ENCODE measurements at regions not wholly inside any gene's neighbourhood (a gene's known extent, or its start where the extent isn't known, plus 50 kb on each side); places are given as distances from the start of the nearest gene placed in this dataset.

- Histone ChIP-seq H3K4me3 (ENCODE audit: control insufficient read depth in 1 of 2, extremely low read depth in 1 of 2, low read length in 1 of 2) (no peak overlapping the region), H3K27ac (ENCODE audit: low read length) (no peak overlapping the region), H3K27me3 (replicated peaks in 1 of 2; ENCODE audit: control insufficient read depth in 2 of 2, extremely low read depth in 1 of 2, insufficient read depth in 2 of 2, low read length in 1 of 2) (no peaks in the 10 kb centered on the region), H3K9me3 (no peaks in the 10 kb centered on the region), H3K36me3 (ENCODE audit: control insufficient read depth in 2 of 2, extremely low read depth in 1 of 2, insufficient read depth in 1 of 2, low read length in 1 of 2) (no peaks in the 10 kb centered on the region), H3K4me1 (ENCODE audit: control insufficient read depth in 1 of 2, extremely low read depth in 1 of 2, insufficient read depth in 2 of 2, low read length in 2 of 2) (no peaks in the 10 kb centered on the region)
- DNase-seq (no peak), ATAC-seq (replicated peaks in 1 of 4) (no peak)
- Mint-ChIP-seq H3K9me3 (peaks cover 0 to 13% (median 0%) of the 10 kb centered on the region in 3 donors), H3K4me1 (no peaks in the 10 kb centered on the region), H3K4me3 (no peak overlapping the region), H3K27ac (no peak overlapping the region), H3K36me3 (no peaks in the 10 kb centered on the region), H3K27me3 (no peaks in the 10 kb centered on the region)
- ChIA-PET POLR2A (no interaction called here), CTCF (no interaction called here)
Measured at GRCh38 chr13:80955501-80955900, 614.6 kb upstream of the SPRY2 start.

- H3K36me3 Mint-ChIP-seq = no peaks in the 10 kb centered on the region
- H3K4me3 Mint-ChIP-seq = no peak overlapping the region
- Histone ChIP-seq H3K27ac (ENCODE audit: low read length) (no peak overlapping the region), H3K36me3 (ENCODE audit: control insufficient read depth in 2 of 2, extremely low read depth in 1 of 2, insufficient read depth in 1 of 2, low read length in 1 of 2) (no peaks in the 10 kb centered on the region), H3K9me3 (no peaks in the 10 kb centered on the region), H3K27me3 (replicated peaks in 1 of 2; ENCODE audit: control insufficient read depth in 2 of 2, extremely low read depth in 1 of 2, insufficient read depth in 2 of 2, low read length in 1 of 2) (no peaks in the 10 kb centered on the region), H3K4me3 (ENCODE audit: control insufficient read depth in 1 of 2, extremely low read depth in 1 of 2, low read length in 1 of 2) (no peak overlapping the region), H3K4me1 (ENCODE audit: control insufficient read depth in 1 of 2, extremely low read depth in 1 of 2, insufficient read depth in 2 of 2, low read length in 2 of 2) (no peaks in the 10 kb centered on the region)
- ChIA-PET POLR2A (no interaction called here), CTCF (no interaction called here)
- no peak for ATAC-seq (replicated peaks in 1 of 4)
- no peaks in the 10 kb centered on the region for H3K27me3 Mint-ChIP-seq
- H3K27ac Mint-ChIP-seq = no peak overlapping the region
- H3K9me3 Mint-ChIP-seq = peaks cover 0 to 14% (median 0%) of the 10 kb centered on the region in 3 donors
- no peaks in the 10 kb centered on the region for H3K4me1 Mint-ChIP-seq
- no CpG with 5 or more reads among the region's 2 CpGs for WGBS (ENCODE audit: insufficient coverage)
- DNase-seq = no peak
Measured at GRCh38 chr13:80952158-80952557, 611.2 kb upstream of the SPRY2 start.

- POLR2A ChIA-PET = no interaction called here
- Mint-ChIP-seq H3K4me3 (no peak overlapping the region), H3K27ac (no peak overlapping the region), H3K4me1 (no peaks in the 10 kb centered on the region), H3K36me3 (no peaks in the 10 kb centered on the region), H3K27me3 (no peaks in the 10 kb centered on the region), H3K9me3 (peaks cover 0 to 11% (median 0%) of the 10 kb centered on the region in 3 donors)
- CTCF ChIA-PET = no interaction called here
- Histone ChIP-seq H3K27me3 (replicated peaks in 1 of 2; ENCODE audit: control insufficient read depth in 2 of 2, extremely low read depth in 1 of 2, insufficient read depth in 2 of 2, low read length in 1 of 2) (no peaks in the 10 kb centered on the region), H3K9me3 (no peaks in the 10 kb centered on the region), H3K4me3 (ENCODE audit: control insufficient read depth in 1 of 2, extremely low read depth in 1 of 2, low read length in 1 of 2) (no peak overlapping the region), H3K27ac (ENCODE audit: low read length) (no peak overlapping the region), H3K4me1 (ENCODE audit: control insufficient read depth in 1 of 2, extremely low read depth in 1 of 2, insufficient read depth in 2 of 2, low read length in 2 of 2) (no peaks in the 10 kb centered on the region), H3K36me3 (ENCODE audit: control insufficient read depth in 2 of 2, extremely low read depth in 1 of 2, insufficient read depth in 1 of 2, low read length in 1 of 2) (no peaks in the 10 kb centered on the region)
- no peak for ATAC-seq (replicated peaks in 1 of 4)
- DNase-seq = no peak
- 50% methylated on average over 2 of the region's 4 CpGs for WGBS (ENCODE audit: insufficient coverage)
Measured at GRCh38 chr13:80946008-80946802, 605.3 kb upstream of the SPRY2 start.

- Mint-ChIP-seq H3K27ac (no peak overlapping the region), H3K4me1 (no peaks in the 10 kb centered on the region), H3K9me3 (peaks cover 0 to 13% (median 0%) of the 10 kb centered on the region in 3 donors), H3K4me3 (no peak overlapping the region), H3K36me3 (no peaks in the 10 kb centered on the region), H3K27me3 (no peaks in the 10 kb centered on the region)
- no peak overlapping the region for H3K27ac ChIP-seq (ENCODE audit: low read length)
- no peaks in the 10 kb centered on the region for H3K27me3 ChIP-seq (replicated peaks in 1 of 2; ENCODE audit: control insufficient read depth in 2 of 2, extremely low read depth in 1 of 2, insufficient read depth in 2 of 2, low read length in 1 of 2)
- ATAC-seq (replicated peaks in 1 of 4) (no peak), DNase-seq (no peak)
- H3K4me1 ChIP-seq (ENCODE audit: control insufficient read depth in 1 of 2, extremely low read depth in 1 of 2, insufficient read depth in 2 of 2, low read length in 2 of 2) = no peaks in the 10 kb centered on the region
- POLR2A ChIA-PET = no interaction called here
- CTCF ChIA-PET = no interaction called here
- no CpG with 5 or more reads among the region's 3 CpGs for WGBS (ENCODE audit: insufficient coverage)
- H3K9me3 ChIP-seq = no peaks in the 10 kb centered on the region
- no peak overlapping the region for H3K4me3 ChIP-seq (ENCODE audit: control insufficient read depth in 1 of 2, extremely low read depth in 1 of 2, low read length in 1 of 2)
- no peaks in the 10 kb centered on the region for H3K36me3 ChIP-seq (ENCODE audit: control insufficient read depth in 2 of 2, extremely low read depth in 1 of 2, insufficient read depth in 1 of 2, low read length in 1 of 2)
Measured at GRCh38 chr13:80945328-80945727, 604.4 kb upstream of the SPRY2 start.

- ATAC-seq (replicated peaks in 1 of 4) (no peak), DNase-seq (no peak)
- Mint-ChIP-seq H3K36me3 (no peaks in the 10 kb centered on the region), H3K27me3 (no peaks in the 10 kb centered on the region), H3K27ac (no peak overlapping the region), H3K9me3 (peaks cover 0 to 22% (median 4%) of the 10 kb centered on the region in 3 donors), H3K4me3 (no peak overlapping the region), H3K4me1 (no peaks in the 10 kb centered on the region)
- H3K27ac ChIP-seq (ENCODE audit: low read length) = no peak overlapping the region
- H3K4me1 ChIP-seq (ENCODE audit: control insufficient read depth in 1 of 2, extremely low read depth in 1 of 2, insufficient read depth in 2 of 2, low read length in 2 of 2) = no peaks in the 10 kb centered on the region
- ChIA-PET CTCF (no interaction called here), POLR2A (no interaction called here)
- no peaks in the 10 kb centered on the region for H3K27me3 ChIP-seq (replicated peaks in 1 of 2; ENCODE audit: control insufficient read depth in 2 of 2, extremely low read depth in 1 of 2, insufficient read depth in 2 of 2, low read length in 1 of 2)
- WGBS (ENCODE audit: insufficient coverage) = 85% methylated on average over 1 of the region's 2 CpGs
- no peaks in the 10 kb centered on the region for H3K9me3 ChIP-seq
- H3K36me3 ChIP-seq (ENCODE audit: control insufficient read depth in 2 of 2, extremely low read depth in 1 of 2, insufficient read depth in 1 of 2, low read length in 1 of 2) = no peaks in the 10 kb centered on the region
- no peak overlapping the region for H3K4me3 ChIP-seq (ENCODE audit: control insufficient read depth in 1 of 2, extremely low read depth in 1 of 2, low read length in 1 of 2)
Measured at GRCh38 chr13:80939581-80939980, 598.7 kb upstream of the SPRY2 start.

GRCh38 chr13:80931766-80932165 lies 590.8 kb upstream of the SPRY2 start:
- POLR2A ChIA-PET = no interaction called here
- DNase-seq (no peak), ATAC-seq (replicated peaks in 1 of 4) (no peak)
- Histone ChIP-seq H3K4me3 (ENCODE audit: control insufficient read depth in 1 of 2, extremely low read depth in 1 of 2, low read length in 1 of 2) (no peak overlapping the region), H3K4me1 (ENCODE audit: control insufficient read depth in 1 of 2, extremely low read depth in 1 of 2, insufficient read depth in 2 of 2, low read length in 2 of 2) (no peaks in the 10 kb centered on the region), H3K36me3 (ENCODE audit: control insufficient read depth in 2 of 2, extremely low read depth in 1 of 2, insufficient read depth in 1 of 2, low read length in 1 of 2) (no peaks in the 10 kb centered on the region), H3K27ac (ENCODE audit: low read length) (no peak overlapping the region), H3K9me3 (no peaks in the 10 kb centered on the region), H3K27me3 (replicated peaks in 1 of 2; ENCODE audit: control insufficient read depth in 2 of 2, extremely low read depth in 1 of 2, insufficient read depth in 2 of 2, low read length in 1 of 2) (no peaks in the 10 kb centered on the region)
- WGBS (ENCODE audit: insufficient coverage) = 100% methylated on average over 2 of the region's 2 CpGs
- Mint-ChIP-seq H3K27me3 (no peaks in the 10 kb centered on the region), H3K4me1 (no peaks in the 10 kb centered on the region), H3K36me3 (no peaks in the 10 kb centered on the region), H3K27ac (no peak overlapping the region), H3K9me3 (peaks cover 5 to 12% (median 11%) of the 10 kb centered on the region in 3 donors), H3K4me3 (no peak overlapping the region)
- CTCF ChIA-PET = no interaction called here

GRCh38 chr13:80931118-80931517 lies 590.2 kb upstream of the SPRY2 start:
- H3K27ac Mint-ChIP-seq = no peak overlapping the region
- ATAC-seq (replicated peaks in 1 of 4) = no peak

More at GRCh38 chr13:80931118-80931517, 590.2 kb upstream of the SPRY2 start:
- WGBS (ENCODE audit: insufficient coverage) = no CpG with 5 or more reads among the region's 1 CpG
- Mint-ChIP-seq H3K4me1 (no peaks in the 10 kb centered on the region), H3K4me3 (no peak overlapping the region), H3K36me3 (no peaks in the 10 kb centered on the region), H3K9me3 (peaks cover 5 to 12% (median 11%) of the 10 kb centered on the region in 3 donors), H3K27me3 (no peaks in the 10 kb centered on the region)
- DNase-seq = no peak
- H3K9me3 ChIP-seq = no peaks in the 10 kb centered on the region
- H3K4me1 ChIP-seq (ENCODE audit: control insufficient read depth in 1 of 2, extremely low read depth in 1 of 2, insufficient read depth in 2 of 2, low read length in 2 of 2) = no peaks in the 10 kb centered on the region
- H3K36me3 ChIP-seq (ENCODE audit: control insufficient read depth in 2 of 2, extremely low read depth in 1 of 2, insufficient read depth in 1 of 2, low read length in 1 of 2) = no peaks in the 10 kb centered on the region
- CTCF ChIA-PET = no interaction called here
- H3K4me3 ChIP-seq (ENCODE audit: control insufficient read depth in 1 of 2, extremely low read depth in 1 of 2, low read length in 1 of 2) = no peak overlapping the region
- H3K27me3 ChIP-seq (replicated peaks in 1 of 2; ENCODE audit: control insufficient read depth in 2 of 2, extremely low read depth in 1 of 2, insufficient read depth in 2 of 2, low read length in 1 of 2) = no peaks in the 10 kb centered on the region
- H3K27ac ChIP-seq (ENCODE audit: low read length) = no peak overlapping the region
- POLR2A ChIA-PET = no interaction called here
